ENCODE measurements at regions not wholly inside any gene's neighbourhood (a gene's known extent, or its start where the extent isn't known, plus 50 kb on each side); places are given as distances from the start of the nearest gene placed in this dataset.

DNA sequence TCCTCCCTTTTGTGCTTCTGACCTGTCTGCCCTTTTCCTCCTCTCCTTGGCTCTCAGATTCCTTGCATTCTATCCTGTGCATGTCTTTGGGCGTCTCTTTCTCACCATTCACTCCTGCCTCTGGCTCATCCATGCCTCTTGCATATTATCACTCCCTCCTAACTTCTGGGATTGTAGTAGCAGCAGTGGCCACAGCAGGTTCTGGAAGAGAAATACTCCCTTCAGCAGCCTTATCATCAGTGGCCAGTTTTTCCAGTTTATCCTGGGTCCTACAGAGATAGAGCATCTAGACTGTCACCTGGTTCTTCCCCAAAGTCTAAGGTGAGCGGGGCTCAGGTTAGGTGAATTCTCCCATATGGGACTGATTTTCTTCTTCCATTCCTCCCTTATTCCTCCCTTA, 354.0 kb upstream of the CCL2 start:
- Histone ChIP-seq H2AFZ (ENCODE audit: low read length) (no peak overlapping the region), H3K4me2 (ENCODE audit: low read length) (no peak overlapping the region), H3K4me1 (ENCODE audit: insufficient read depth, low read length, severe bottlenecking) (no peaks in the 10 kb centered on the region), H3K36me3 (ENCODE audit: insufficient read depth, low read length) (no peaks in the 10 kb centered on the region), H3K4me3 (ENCODE audit: low read depth, low read length, poor library complexity, severe bottlenecking) (no peak overlapping the region), H3K27me3 (ENCODE audit: insufficient read depth, low read length) (no peaks in the 10 kb centered on the region), H4K20me1 (ENCODE audit: insufficient read depth, low read length) (no peaks in the 10 kb centered on the region), H3F3A (ENCODE audit: insufficient read depth, low read length) (no peaks in the 10 kb centered on the region), H3K79me2 (ENCODE audit: insufficient read depth, low read length) (no peaks in the 10 kb centered on the region), H3K9me2 (ENCODE audit: low read depth, low read length) (no peaks in the 10 kb centered on the region), H3K9me3 (ENCODE audit: low read length) (no peaks in the 10 kb centered on the region), H3K27ac (ENCODE audit: low read depth, low read length, poor library complexity, severe bottlenecking) (no peak overlapping the region), H3K9ac (ENCODE audit: low read length) (no peak overlapping the region)
- TF ChIP-seq EZH2 (IDR thresholded peaks at IDR 0.05; ENCODE audit: borderline replicate concordance, low read length) (no peak), CTCF (IDR thresholded peaks at IDR 0.05; ENCODE audit: low read length) (no peak)

DNA sequence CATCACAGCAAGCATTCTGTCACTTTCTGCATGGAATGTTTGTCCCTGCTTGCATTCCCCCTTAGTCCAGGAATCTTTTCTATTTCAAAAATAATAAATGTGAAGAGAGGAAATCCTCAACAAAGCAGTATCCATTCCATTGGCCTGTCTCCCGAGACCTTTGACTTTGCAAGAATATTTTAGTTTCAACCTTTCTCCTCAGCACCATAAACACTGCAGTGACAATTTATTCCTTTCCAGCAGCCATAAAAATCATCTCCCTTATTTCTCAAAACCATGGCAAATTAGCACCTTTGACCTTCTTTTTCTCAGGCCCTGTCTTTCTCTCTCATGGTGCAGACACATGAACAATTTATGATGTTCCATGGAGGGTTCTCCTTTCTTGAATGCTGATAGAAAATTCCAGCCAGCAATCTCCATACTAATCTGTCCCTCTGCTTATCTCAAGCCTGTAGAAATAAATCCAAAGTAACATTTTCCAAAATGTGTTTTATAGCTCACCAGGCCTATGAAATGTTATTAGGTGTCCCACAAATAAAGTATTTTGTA, 352.1 kb upstream of the CCL2 start:
- no peak overlapping the region for H3K27ac ChIP-seq (ENCODE audit: low read depth, low read length, poor library complexity, severe bottlenecking)
- H3K9me2 ChIP-seq (ENCODE audit: low read depth, low read length), result no peaks in the 10 kb centered on the region
- H2AFZ ChIP-seq (ENCODE audit: low read length), result no peak overlapping the region
- no peak overlapping the region for H3K4me3 ChIP-seq (ENCODE audit: low read depth, low read length, poor library complexity, severe bottlenecking)
- H3K36me3 ChIP-seq (ENCODE audit: insufficient read depth, low read length), result no peaks in the 10 kb centered on the region
- H4K20me1 ChIP-seq (ENCODE audit: insufficient read depth, low read length), result no peaks in the 10 kb centered on the region
- H3K27me3 ChIP-seq (ENCODE audit: insufficient read depth, low read length), result no peaks in the 10 kb centered on the region
- no peak overlapping the region for H3K9ac ChIP-seq (ENCODE audit: low read length)
- no peaks in the 10 kb centered on the region for H3K79me2 ChIP-seq (ENCODE audit: insufficient read depth, low read length)
- TF ChIP-seq CTCF (IDR thresholded peaks at IDR 0.05; ENCODE audit: low read length) (no peak), EZH2 (IDR thresholded peaks at IDR 0.05; ENCODE audit: borderline replicate concordance, low read length) (no peak)
- H3K9me3 ChIP-seq (ENCODE audit: low read length), result no peaks in the 10 kb centered on the region
- H3K4me1 ChIP-seq (ENCODE audit: insufficient read depth, low read length, severe bottlenecking), result no peaks in the 10 kb centered on the region
- H3K4me2 ChIP-seq (ENCODE audit: low read length), result no peak overlapping the region
- no peaks in the 10 kb centered on the region for H3F3A ChIP-seq (ENCODE audit: insufficient read depth, low read length)

DNA sequence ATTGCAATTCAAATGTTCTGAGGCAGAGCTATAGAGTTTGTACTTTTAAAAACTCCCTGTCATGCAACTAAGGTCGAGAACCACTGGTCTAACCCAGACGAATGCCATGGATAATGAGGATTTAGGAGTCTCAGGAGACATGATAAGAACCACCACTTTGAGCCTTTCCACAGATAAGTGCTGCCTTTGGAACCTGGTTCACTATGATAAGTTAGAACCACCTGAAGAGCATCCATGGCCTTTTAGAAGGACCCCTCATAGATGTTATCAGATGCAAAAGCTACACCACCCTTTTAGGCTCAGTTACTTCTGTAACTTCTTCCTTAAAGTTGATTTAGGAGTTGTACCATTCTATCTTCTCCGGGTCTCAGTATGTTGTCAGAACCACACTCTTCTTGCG, 350.6 kb upstream of the CCL2 start:
- no peak overlapping the region for H3K27ac ChIP-seq (ENCODE audit: low read depth, low read length, poor library complexity, severe bottlenecking)
- H3K9ac ChIP-seq (ENCODE audit: low read length), result no peak overlapping the region
- H3K27me3 ChIP-seq (ENCODE audit: insufficient read depth, low read length), result no peaks in the 10 kb centered on the region
- no peak overlapping the region for H3K4me3 ChIP-seq (ENCODE audit: low read depth, low read length, poor library complexity, severe bottlenecking)
- H3K36me3 ChIP-seq (ENCODE audit: insufficient read depth, low read length), result no peaks in the 10 kb centered on the region
- H3K9me2 ChIP-seq (ENCODE audit: low read depth, low read length), result no peaks in the 10 kb centered on the region
- no peak overlapping the region for H2AFZ ChIP-seq (ENCODE audit: low read length)
- no peak overlapping the region for H3K4me2 ChIP-seq (ENCODE audit: low read length)
- no peaks in the 10 kb centered on the region for H3K79me2 ChIP-seq (ENCODE audit: insufficient read depth, low read length)
- no peaks in the 10 kb centered on the region for H3K9me3 ChIP-seq (ENCODE audit: low read length)
- no peaks in the 10 kb centered on the region for H3F3A ChIP-seq (ENCODE audit: insufficient read depth, low read length)
- TF ChIP-seq CTCF (IDR thresholded peaks at IDR 0.05; ENCODE audit: low read length) (no peak), EZH2 (IDR thresholded peaks at IDR 0.05; ENCODE audit: borderline replicate concordance, low read length) (no peak)
- no peaks in the 10 kb centered on the region for H4K20me1 ChIP-seq (ENCODE audit: insufficient read depth, low read length)
- H3K4me1 ChIP-seq (ENCODE audit: insufficient read depth, low read length, severe bottlenecking), result no peaks in the 10 kb centered on the region
